Gastroesophageal sphincter (tissue), 3 donors: ENCODE measurements at regions not wholly inside any gene's neighbourhood (a gene's known extent, or its start where the extent isn't known, plus 50 kb on each side); places are given as distances from the start of the nearest gene placed in this dataset.

ENCODE experiments used
- CTCF ChIP-seq, 4 experiments: fragments of 200-600 bp in 2 of 4; fragments of 450-650 bp in 2 of 4; sonication (generic) in 1 of 4; IDR thresholded peaks; one replicate each; pipeline ENCODE4 v1.5.1; 2017 to 2019; ENCODE audit warnings: antibody characterized with exemption in 4 of 4, mild to moderate bottlenecking in 2 of 4, moderate library complexity in 2 of 4
- EP300 ChIP-seq: sonication (generic); formaldehyde crosslinking; IDR thresholded peaks from one replicate; pipeline ENCODE4 v1.6.1; 2017; ENCODE audit warnings: antibody characterized with exemption, mild to moderate bottlenecking
- POLR2AphosphoS5 ChIP-seq: sonication (generic); formaldehyde crosslinking; IDR thresholded peaks from one replicate; pipeline ENCODE4 v1.6.1; 2017; ENCODE audit warnings: antibody characterized with exemption

GRCh38 chr14:40280652-40281051, 848.4 kb upstream of the FBXO33 start:
- TF ChIP-seq CTCF (IDR thresholded peaks at IDR 0.05) (no peak), EP300 (no peak), POLR2AphosphoS5 (no peak)
